ENCODE measurements at regions not wholly inside any gene's neighbourhood (a gene's known extent, or its start where the extent isn't known, plus 50 kb on each side); places are given as distances from the start of the nearest gene placed in this dataset.

GRCh38 chr4:180717451-180718033 lies 1525.7 kb upstream of the TENM3 start:
- DNase-seq, result no peak

- DNase-seq, result no peak
Measured at GRCh38 chr4:180721356-180721755, 1521.8 kb upstream of the TENM3 start.

- DNase-seq, result no peak
Measured at GRCh38 chr4:180726611-180727010, 1516.6 kb upstream of the TENM3 start.

DNA sequence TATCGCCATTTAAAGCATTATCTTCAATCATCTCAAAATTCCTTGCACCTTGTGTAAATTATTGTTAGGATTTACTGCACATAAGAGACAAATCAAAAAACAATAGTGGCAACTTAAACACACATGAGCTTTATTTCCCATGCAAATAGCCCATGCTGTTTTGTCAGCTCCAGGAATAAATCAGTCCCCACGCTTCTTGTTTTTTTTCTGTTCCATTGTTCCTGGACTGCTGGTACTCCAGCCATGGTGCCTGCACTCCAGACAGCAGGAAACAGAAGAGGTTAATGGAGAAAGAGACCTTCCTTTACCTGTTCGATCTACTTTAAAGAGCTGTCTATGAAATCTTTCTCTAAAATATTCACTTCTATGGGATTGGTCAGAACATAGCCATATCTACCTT lies 1515.7 kb upstream of the TENM3 start:
- no peak for DNase-seq

DNA sequence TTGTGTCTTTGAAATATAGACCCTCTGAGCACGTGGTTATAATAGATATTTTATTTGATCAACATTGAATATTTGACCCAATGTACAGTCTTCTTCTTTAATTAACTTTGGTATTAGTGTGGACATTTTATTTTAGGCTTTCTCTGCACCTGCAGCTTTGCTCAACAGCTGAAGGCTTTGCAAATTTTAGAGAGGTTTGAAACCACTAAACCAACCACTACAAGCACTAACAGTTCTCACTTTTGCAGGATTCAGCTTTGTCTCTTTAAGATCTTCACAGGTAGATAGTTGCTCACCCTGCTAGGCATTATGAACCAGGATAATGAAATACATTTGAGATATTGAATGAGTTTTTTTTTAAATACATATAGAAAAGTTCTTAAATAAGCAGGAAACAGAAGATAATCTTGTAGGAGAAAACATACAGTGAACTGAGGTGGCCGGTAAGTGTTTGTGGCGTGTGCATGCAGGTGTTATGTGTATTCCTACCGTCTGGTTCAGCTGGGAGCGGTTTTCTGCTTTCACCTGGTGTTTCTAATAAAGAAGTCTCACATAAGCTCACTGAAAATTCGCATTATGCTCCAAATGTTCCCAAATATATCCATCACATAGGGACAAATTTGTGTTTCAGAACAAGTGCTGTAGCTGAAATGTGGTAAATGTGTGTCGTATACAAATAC lies 1508.3 kb upstream of the TENM3 start:
- no peak for DNase-seq

DNA sequence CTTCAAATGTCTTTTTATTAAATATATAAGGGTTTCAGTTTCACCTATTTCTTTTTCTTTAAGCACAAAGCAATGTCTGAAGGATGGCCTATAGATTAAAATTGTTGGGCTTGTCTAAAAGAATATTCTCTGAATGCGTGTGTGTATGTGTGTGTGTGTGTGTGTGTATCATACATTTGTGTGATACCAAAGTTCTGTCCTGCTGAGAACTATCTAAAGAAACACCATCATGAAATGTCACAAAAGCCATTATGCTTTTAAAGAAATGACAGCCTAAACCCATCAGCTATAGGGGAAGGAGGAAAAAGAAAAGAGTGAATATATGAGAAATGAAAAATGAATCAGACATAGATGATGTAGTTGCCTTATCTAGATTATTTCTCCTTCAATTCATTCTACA lies 1501.5 kb upstream of the TENM3 start:
- no peak for DNase-seq

DNA sequence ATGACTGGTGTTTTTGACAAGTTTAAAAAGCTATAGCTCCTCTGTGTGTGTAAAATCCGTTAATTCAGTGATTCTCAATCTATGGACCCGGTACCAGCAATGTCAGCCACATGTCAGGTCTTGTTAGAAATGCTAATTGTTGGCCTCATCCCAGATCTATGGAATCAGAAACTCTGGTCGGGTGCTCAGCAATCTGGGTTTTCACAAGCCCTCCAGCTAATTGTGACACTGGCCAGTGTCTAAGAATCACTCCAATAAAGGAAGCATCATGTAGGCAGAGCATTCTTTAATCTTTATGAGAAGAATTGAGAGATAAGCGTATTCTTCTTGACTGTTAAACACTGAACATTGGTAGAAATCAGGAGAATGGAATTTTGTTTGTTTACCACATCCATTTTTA lies 1498.2 kb upstream of the TENM3 start:
- DNase-seq, result no peak

DNA sequence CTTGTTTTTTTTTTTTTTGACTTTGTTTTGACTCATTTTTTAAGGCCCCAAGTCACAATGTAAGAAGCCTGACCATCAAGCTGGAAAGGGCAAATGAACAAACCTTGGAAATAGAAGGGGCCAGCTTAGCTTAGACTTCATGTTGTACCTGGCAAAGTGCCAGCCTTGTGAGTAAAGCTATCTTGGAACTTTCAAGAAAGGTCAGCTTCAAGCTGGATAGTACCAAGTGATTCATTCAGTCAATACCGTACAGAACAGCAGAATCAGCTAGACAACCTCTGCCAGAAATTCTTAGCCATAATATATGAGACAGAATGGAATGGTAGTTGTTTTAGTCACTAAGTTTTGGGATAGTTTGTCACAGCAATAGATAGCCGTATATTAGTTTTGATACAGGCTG lies 1492.2 kb upstream of the TENM3 start:
- no peak for DNase-seq

DNA sequence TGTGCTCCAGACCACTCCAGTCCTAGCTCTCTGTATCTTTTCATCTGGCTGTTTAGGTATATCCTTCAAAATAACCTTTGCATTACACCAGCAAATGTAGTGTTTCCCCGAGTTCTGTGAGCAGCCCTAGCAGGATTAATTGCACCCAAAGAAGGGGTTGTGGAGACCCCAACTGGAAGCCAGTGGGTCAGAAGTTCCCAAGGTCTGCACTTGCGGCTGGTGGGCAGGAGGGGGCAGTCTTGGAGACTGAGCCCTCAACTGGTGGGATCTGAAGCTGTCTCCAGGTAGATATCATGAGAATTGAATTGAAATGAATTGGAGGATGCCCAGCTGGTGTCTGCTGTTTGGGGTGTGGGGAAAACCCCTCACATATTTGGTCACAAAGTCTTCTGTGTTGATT lies 1485.3 kb upstream of the TENM3 start:
- no peak for DNase-seq

DNA sequence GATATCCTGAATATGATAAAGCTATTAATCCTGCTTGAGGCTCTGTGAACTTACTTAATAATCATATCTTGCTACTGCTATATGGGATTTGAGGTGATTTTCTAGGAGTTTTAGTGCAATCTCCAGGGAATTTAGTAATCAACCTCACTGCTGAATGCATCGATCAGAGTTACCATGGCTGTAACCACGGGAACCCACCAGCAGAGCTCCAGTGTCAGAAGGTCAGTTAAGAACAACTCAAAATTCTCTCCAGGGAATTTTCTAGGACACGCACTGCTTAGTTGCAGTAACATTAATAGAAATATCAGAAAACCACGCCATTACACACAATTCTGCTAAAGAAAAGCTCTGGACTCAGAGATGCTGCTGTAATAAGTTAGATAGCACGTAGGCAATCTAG lies 1477.2 kb upstream of the TENM3 start:
- DNase-seq, result no peak

DNA sequence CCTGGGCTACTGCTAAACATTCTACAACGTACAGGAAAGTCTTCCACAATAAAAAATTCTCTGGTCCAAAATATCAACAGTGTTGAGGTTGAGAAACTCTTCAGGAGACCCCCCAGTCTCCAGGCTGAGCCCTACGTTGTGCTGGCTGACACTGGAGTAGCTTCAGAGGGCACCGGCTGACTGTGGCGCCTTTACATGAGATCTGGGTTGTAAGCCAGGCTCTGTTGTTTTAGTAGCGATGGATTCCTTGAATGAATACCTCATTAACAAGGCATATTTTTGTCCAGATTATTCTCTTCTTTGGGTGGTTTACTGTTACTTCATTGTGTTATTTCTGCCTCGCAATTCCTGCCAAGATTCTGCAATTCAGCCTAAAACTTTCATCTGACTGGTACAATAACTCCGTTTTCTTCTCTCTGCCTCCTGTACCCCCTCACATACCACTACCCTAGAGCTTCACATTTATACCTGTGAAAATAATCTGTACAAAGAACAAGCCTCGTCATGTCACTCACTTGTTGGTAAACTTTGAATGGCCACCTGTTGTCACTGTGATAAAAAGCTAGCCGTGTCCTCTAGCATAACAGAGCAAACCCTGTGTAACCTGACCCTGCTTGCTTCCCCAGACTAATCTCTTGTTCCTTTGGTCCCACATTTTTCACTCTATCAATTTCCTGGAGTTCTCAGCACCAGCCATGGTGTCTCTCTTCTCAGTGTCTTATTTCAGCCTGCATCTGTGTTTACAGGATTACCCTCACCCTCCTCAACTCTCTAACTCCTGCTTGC lies 1476.1 kb upstream of the TENM3 start:
- DNase-seq, result no peak

- DNase-seq, result no peak
Measured at GRCh38 chr4:180768610-180769009, 1474.6 kb upstream of the TENM3 start.

- no peak for DNase-seq
Measured at GRCh38 chr4:180769791-180770190, 1473.4 kb upstream of the TENM3 start.

- DNase-seq, result no peak
Measured at GRCh38 chr4:180770265-180770664, 1472.9 kb upstream of the TENM3 start.

DNA sequence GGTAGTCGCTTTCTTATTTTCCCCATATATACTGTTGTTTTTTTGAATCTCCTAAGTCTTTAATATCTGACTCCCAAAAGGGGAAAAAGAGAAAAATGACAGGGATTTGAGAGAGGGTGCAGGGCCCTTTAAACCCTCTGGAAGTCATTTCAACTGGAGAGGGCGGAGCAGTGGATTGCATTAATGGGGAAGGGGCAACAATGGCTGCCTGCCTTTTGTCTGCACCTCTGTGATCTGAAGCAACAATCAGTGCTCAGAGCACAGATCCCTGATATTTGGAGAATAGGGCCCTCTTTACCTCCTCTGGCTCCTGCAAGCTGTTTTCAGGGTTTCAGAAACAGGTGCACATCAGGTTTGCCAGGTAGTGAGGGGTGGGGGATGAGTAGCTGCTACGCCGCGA lies 1458.3 kb upstream of the TENM3 start:
- no peak for DNase-seq

DNA sequence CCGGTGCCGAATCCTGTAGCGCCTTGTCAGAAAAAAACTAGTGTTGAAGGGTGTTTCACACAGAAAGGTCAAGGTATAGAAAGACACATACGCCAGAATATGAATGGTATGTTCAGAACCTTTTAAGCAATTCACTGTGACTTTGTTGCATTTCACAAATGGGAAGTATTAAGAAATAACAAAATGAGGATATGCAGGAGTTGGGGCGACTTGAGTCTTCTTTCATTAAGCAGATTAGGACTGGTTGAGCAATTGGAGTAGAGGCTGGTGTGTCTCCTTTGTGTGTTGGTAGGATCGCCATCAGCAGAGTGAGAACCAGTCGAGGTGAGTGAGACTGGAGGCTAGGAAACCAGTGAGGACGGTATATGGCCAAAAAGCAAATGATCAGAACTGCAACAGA lies 1454.5 kb upstream of the TENM3 start:
- DNase-seq, result no peak

- no peak for DNase-seq
Measured at GRCh38 chr4:180789929-180790328, 1453.3 kb upstream of the TENM3 start.

DNA sequence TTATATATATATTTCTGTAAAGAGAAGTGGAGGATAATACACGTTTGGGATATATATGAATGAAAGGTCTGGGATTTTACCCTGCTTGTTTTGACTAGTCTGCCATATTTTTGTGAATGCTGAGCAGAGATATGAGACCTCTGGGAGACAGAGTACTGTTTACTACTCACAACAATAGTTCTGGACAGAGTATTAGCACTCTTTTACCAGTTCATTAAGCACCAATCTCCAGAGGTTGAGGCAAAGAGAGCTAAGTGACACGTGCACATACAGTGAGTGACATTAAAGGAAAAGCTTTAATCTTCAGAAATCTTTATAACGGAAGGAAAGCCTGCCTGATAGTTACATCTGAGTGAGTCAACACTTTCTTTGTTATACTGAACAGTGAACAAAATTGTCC lies 1452.7 kb upstream of the TENM3 start:
- no peak for DNase-seq

DNA sequence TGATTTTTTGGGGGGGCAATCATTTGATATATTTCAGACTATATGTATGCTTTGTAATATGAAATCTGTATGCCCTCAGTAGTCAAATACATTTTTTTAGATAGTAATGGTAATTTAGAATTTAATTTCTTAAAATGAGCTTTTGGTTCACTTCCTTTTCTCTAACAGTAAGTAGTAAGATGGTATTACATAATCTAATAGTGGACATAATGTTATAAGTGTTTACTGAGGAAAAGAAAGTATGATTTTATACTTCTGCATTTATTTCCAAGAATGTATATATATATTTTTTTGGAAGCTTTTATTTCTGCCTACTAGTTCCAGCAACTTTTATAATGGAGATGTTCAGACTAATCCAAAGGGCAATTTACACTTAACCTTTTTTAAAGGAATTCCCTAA lies 1450.7 kb upstream of the TENM3 start:
- no peak for DNase-seq

- DNase-seq, result no peak
Measured at GRCh38 chr4:180794333-180794732, 1448.9 kb upstream of the TENM3 start.

DNA sequence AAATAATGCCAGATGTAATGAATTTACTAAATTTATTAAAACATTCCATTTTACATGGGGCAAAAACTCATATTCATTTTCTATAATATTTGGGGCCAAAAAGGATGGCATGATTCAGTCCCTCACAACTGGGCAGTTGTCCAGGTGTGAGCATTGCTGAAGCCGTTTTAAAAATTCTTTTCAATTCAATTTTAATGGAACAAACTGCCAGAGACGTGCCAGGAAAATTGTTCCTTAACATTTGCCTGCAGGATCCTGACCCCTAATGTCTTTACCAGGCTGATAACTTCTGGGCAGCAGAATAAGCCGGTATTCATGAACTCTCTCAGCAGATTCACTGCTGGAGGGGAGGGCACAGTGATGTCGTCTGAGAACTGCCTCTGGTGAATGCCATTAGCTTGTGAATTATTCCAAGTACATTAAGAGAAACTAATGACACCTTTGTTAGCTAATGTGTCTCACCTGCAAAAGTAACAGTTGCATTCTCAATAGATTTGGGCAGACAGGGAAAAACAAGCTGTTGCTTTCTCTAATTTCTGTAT lies 1445.1 kb upstream of the TENM3 start:
- DNase-seq, result no peak

DNA sequence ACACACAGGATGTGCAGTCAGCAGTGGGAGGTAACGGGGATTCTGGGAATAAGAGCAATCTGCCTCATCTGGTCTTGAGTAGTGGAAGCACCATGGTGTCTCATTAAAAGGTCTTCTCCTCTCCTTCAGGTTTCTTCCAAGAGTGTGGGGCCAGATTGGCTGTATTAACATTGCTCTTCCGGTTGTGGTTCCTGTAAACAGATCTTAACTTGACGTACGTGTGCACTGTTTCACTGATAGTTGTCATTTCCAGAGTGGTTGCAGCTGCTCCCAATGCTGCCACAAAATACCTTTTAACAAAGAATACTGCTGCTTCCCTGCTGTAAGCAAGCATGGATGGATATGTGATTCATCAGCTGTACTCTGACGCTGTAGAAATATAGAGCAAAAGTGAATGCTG lies 1443.4 kb upstream of the TENM3 start:
- DNase-seq, result no peak

- no peak for DNase-seq
Measured at GRCh38 chr4:180805101-180805500, 1438.1 kb upstream of the TENM3 start.

DNA sequence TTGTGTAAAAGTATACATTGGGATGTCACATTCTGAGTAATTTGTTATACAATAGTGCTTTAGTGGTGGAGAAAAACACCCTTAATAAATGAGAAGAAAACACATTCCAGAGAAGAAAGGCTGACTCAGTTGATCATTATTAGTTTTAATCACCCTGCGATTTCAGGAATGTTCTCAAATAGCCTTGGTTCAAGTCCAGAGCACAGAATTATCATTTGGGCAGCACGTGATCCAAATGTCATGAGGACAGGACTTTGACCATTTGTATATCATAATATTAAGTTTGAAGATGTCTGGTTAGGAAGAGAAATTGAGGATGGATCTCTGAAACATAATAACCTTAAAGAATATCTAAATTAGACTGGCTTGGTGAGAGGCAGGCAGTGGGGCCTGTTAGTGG lies 1434.3 kb upstream of the TENM3 start:
- no peak for DNase-seq

Data from DMS 273 treated with DMSO at 0.1 percent for 48 hours (cell line).